ENCODE measurements at regions not wholly inside any gene's neighbourhood (a gene's known extent, or its start where the extent isn't known, plus 50 kb on each side); places are given as distances from the start of the nearest gene placed in this dataset.

GRCh38 chr1:232872284-232872683 is 67.1 kb downstream of the MAP10 start:
- no peak overlapping the region for H3K4me3 ChIP-seq (ENCODE audit: low read depth, low read length)
- H3K36me3 ChIP-seq (ENCODE audit: control insufficient read depth, insufficient read depth, low read length), result no peaks in the 10 kb centered on the region
- DNase-seq (ENCODE audit: low read depth) (no peak), FAIRE-seq (no peak)
- TF ChIP-seq CTCF (IDR thresholded peaks at IDR 0.05; ENCODE audit: insufficient read depth, low read length, severe bottlenecking), result no peak
- no peaks in the 10 kb centered on the region for H3K27me3 ChIP-seq (ENCODE audit: control insufficient read depth, insufficient read depth, low read length)

- Histone ChIP-seq H3K36me3 (ENCODE audit: control insufficient read depth, insufficient read depth, low read length) (no peaks in the 10 kb centered on the region), H3K27me3 (ENCODE audit: control insufficient read depth, insufficient read depth, low read length) (no peaks in the 10 kb centered on the region), H3K4me3 (ENCODE audit: low read depth, low read length) (no peak overlapping the region)
- FAIRE-seq (no peak), DNase-seq (ENCODE audit: low read depth) (no peak)
- no peak for TF ChIP-seq CTCF (IDR thresholded peaks at IDR 0.05; ENCODE audit: insufficient read depth, low read length, severe bottlenecking)
These were observed 67.5 kb downstream of the MAP10 start for GRCh38 chr1:232872738-232873137.

GRCh38 chr1:232873412-232873811 is 68.2 kb downstream of the MAP10 start:
- Histone ChIP-seq H3K36me3 (ENCODE audit: control insufficient read depth, insufficient read depth, low read length) (no peaks in the 10 kb centered on the region), H3K27me3 (ENCODE audit: control insufficient read depth, insufficient read depth, low read length) (no peaks in the 10 kb centered on the region), H3K4me3 (ENCODE audit: low read depth, low read length) (no peak overlapping the region)
- FAIRE-seq (no peak), DNase-seq (ENCODE audit: low read depth) (peak; percentile 56)
- TF ChIP-seq CTCF (IDR thresholded peaks at IDR 0.05; ENCODE audit: insufficient read depth, low read length, severe bottlenecking), result no peak

- Histone ChIP-seq H3K4me3 (ENCODE audit: low read depth, low read length) (no peak overlapping the region), H3K27me3 (ENCODE audit: control insufficient read depth, insufficient read depth, low read length) (no peaks in the 10 kb centered on the region), H3K36me3 (ENCODE audit: control insufficient read depth, insufficient read depth, low read length) (no peaks in the 10 kb centered on the region)
- no peak for TF ChIP-seq CTCF (IDR thresholded peaks at IDR 0.05; ENCODE audit: insufficient read depth, low read length, severe bottlenecking)
- FAIRE-seq, result no peak
- DNase-seq (ENCODE audit: low read depth), result peak; percentile 47
These were observed 68.7 kb downstream of the MAP10 start for GRCh38 chr1:232873931-232874330.

GRCh38 chr1:232875536-232875935 is 70.3 kb downstream of the MAP10 start:
- TF ChIP-seq CTCF (IDR thresholded peaks at IDR 0.05; ENCODE audit: insufficient read depth, low read length, severe bottlenecking), result no peak
- H3K36me3 ChIP-seq (ENCODE audit: control insufficient read depth, insufficient read depth, low read length), result no peaks in the 10 kb centered on the region
- DNase-seq (ENCODE audit: low read depth) (no peak), FAIRE-seq (no peak)
- H3K27me3 ChIP-seq (ENCODE audit: control insufficient read depth, insufficient read depth, low read length), result no peaks in the 10 kb centered on the region
- H3K4me3 ChIP-seq (ENCODE audit: low read depth, low read length), result no peak overlapping the region

- TF ChIP-seq CTCF (IDR thresholded peaks at IDR 0.05; ENCODE audit: insufficient read depth, low read length, severe bottlenecking), result no peak
- Histone ChIP-seq H3K4me3 (ENCODE audit: low read depth, low read length) (no peak overlapping the region), H3K27me3 (ENCODE audit: control insufficient read depth, insufficient read depth, low read length) (no peaks in the 10 kb centered on the region), H3K36me3 (ENCODE audit: control insufficient read depth, insufficient read depth, low read length) (no peaks in the 10 kb centered on the region)
- FAIRE-seq, result no peak
- DNase-seq (ENCODE audit: low read depth), result no peak
These were observed 71.5 kb downstream of the MAP10 start for GRCh38 chr1:232876506-232877364.

All from bronchial epithelial cell (primary cell).